SK-N-SH treated with all-trans-retinoic acid at 6 μM for 48 hours (cell line): ENCODE measurements at regions not wholly inside any gene's neighbourhood (a gene's known extent, or its start where the extent isn't known, plus 50 kb on each side); places are given as distances from the start of the nearest gene placed in this dataset.

ENCODE experiments used
- ATAC-seq: fragments of 200-7000 bp; cut with Tn5 transposase; 3 replicates; pipeline ENCODE4 v1.9.1; 2020; ENCODE audit warnings: mild to moderate bottlenecking, moderate library complexity
- BACH2 ChIP-seq: fragments of 250-450 bp; sonication (Bioruptor Pico); IDR thresholded peaks from 2 replicates; pipeline ENCODE4 v1.9.0; 2021; ENCODE audit warnings: mild to moderate bottlenecking, borderline replicate concordance
- CSDC2 ChIP-seq: fragments of 250-450 bp; sonication (Bioruptor Pico); IDR thresholded peaks from 2 replicates; pipeline ENCODE4 v1.5.0; 2020; ENCODE audit warnings: mild to moderate bottlenecking, moderate library complexity
- ESRRG ChIP-seq: fragments of 250-450 bp; sonication (Bioruptor Pico); IDR thresholded peaks from 2 replicates; pipeline ENCODE4 v1.6.1; 2021; ENCODE audit warnings: mild to moderate bottlenecking
- GLIS3 ChIP-seq: fragments of 250-450 bp; sonication (Bioruptor Pico); IDR thresholded peaks from 2 replicates; pipeline ENCODE4 v1.5.0; 2020; ENCODE audit warnings: mild to moderate bottlenecking, moderate library complexity
- ISL1 ChIP-seq: fragments of 250-450 bp; sonication (Bioruptor Pico); IDR thresholded peaks from 2 replicates; pipeline ENCODE4 v2.1.2; 2022; ENCODE audit warnings: mild to moderate bottlenecking, moderate library complexity
- OSR1 ChIP-seq: fragments of 250-450 bp; sonication (Bioruptor Pico); IDR thresholded peaks from 2 replicates; pipeline ENCODE4 v1.8.0; 2022; ENCODE audit warnings: moderate library complexity, mild to moderate bottlenecking, inconsistent platforms
- PPARA ChIP-seq: fragments of 250-450 bp; sonication (Bioruptor Pico); IDR thresholded peaks from 2 replicates; pipeline ENCODE4 v1.5.0; 2020; ENCODE audit warnings: mild to moderate bottlenecking, borderline replicate concordance
- RARB ChIP-seq: fragments of 250-450 bp; sonication (Bioruptor Pico); IDR thresholded peaks from 2 replicates; pipeline ENCODE4 v1.8.0; 2021; ENCODE audit warnings: mild to moderate bottlenecking, moderate library complexity
- SNAI2 ChIP-seq: fragments of 250-450 bp; sonication (Bioruptor Pico); IDR thresholded peaks from 2 replicates; pipeline ENCODE4 v1.5.0; 2020; ENCODE audit warnings: mild to moderate bottlenecking, moderate library complexity
- TOX ChIP-seq: fragments of 250-450 bp; sonication (Bioruptor Pico); IDR thresholded peaks from 2 replicates; pipeline ENCODE4 v1.8.0; 2021; ENCODE audit warnings: mild to moderate bottlenecking, moderate library complexity, borderline replicate concordance
- ZC3H10 ChIP-seq: fragments of 250-450 bp; sonication (Bioruptor Pico); IDR thresholded peaks from 2 replicates; pipeline ENCODE4 v1.5.1; 2021; ENCODE audit warnings: mild to moderate bottlenecking, moderate library complexity
- ZFP3 ChIP-seq: fragments of 250-450 bp; sonication (Bioruptor Pico); IDR thresholded peaks from 2 replicates; pipeline ENCODE4 v1.5.0; 2020; ENCODE audit warnings: mild to moderate bottlenecking, moderate library complexity
- ZNF565 ChIP-seq: fragments of 450-650 bp; formaldehyde crosslinking; conservative IDR thresholded peaks from 2 replicates; pipeline ENCODE4 v1.5.0; 2020; ENCODE audit warnings: low read depth, mild to moderate bottlenecking, moderate library complexity
- ZNF70 ChIP-seq: fragments of 450-650 bp; formaldehyde crosslinking; IDR thresholded peaks from 2 replicates; pipeline ENCODE4 v1.5.0; 2020; ENCODE audit warnings: mild to moderate bottlenecking, moderate library complexity
- ZNF8 ChIP-seq: fragments of 450-650 bp; formaldehyde crosslinking; IDR thresholded peaks from 2 replicates; pipeline ENCODE4 v1.5.0; 2020; ENCODE audit warnings: mild to moderate bottlenecking, moderate library complexity
- TF ChIP-seq, protein P1 (sequence below): fragments of 250-450 bp; sonication (Bioruptor Pico); IDR thresholded peaks from 2 replicates; pipeline ENCODE4 v1.5.0; 2020; ENCODE audit warnings: mild to moderate bottlenecking, moderate library complexity
- TF ChIP-seq, protein P2 (sequence below): fragments of 250-450 bp; sonication (Bioruptor Pico); IDR thresholded peaks from 2 replicates; pipeline ENCODE4 v1.8.0; 2020; ENCODE audit warnings: mild to moderate bottlenecking, moderate library complexity, borderline replicate concordance
- TF ChIP-seq, protein P3 (sequence below): fragments of 250-450 bp; sonication (Bioruptor Pico); IDR thresholded peaks from 2 replicates; pipeline ENCODE4 v1.8.0; 2021; ENCODE audit warnings: low read depth, mild to moderate bottlenecking, moderate library complexity, borderline replicate concordance
- TF ChIP-seq, protein P4 (sequence below): fragments of 250-450 bp; sonication (Bioruptor Pico); IDR thresholded peaks from 2 replicates; pipeline ENCODE4 v1.5.1; 2021; ENCODE audit warnings: mild to moderate bottlenecking, moderate library complexity

DNA sequence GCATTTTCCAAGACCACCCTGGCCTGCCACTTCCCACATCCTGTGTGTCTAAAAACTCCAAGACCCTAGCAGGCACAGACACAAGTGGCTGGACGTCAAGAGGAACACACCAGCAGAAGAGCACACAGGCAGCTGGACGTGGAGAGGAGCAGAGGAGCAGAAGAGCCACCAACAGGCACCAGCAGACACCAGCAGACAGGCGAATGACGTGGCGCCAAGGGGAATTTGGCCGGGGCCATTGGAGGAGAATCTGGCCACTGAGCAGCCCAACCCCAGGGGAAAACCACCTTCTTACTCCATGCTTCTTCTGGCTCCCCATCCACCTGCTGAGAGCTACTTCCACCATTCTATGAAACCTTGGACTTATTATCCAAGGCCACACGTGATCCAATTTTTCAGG, 243.1 kb upstream of the CTSO start:
- TF ChIP-seq ZC3H10 (CRISPR knock-in tag), result no peak
- TF ChIP-seq ZFP3 (CRISPR knock-in tag), result no peak
- TF ChIP-seq CSDC2 (CRISPR knock-in tag), result no peak
- no peak for TF ChIP-seq PPARA (CRISPR knock-in tag)
- TF ChIP-seq BACH2 (CRISPR knock-in tag), result no peak
- ATAC-seq, result no peak

DNA sequence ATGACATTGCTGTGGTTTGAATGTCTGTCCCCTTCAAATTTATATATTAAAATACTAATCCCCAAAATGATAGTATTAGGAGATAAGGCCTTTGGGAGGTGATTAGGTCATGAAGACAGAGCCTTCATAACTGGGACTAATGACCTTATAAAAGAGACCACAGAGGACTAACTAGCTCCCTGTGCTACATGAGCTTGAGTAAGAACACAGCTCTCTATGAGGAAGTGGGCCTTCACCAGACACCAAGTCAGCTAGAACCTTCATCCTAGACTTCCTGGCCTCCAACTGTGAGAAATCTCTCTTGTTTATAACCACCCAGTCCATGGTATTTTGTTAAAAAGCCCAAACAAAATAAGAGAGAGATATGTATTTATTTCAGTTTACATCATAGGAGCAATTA, 242.2 kb upstream of the CTSO start:
- no peak for ATAC-seq
- TF ChIP-seq TOX (CRISPR knock-in tag) (no peak), BACH2 (CRISPR knock-in tag) (no peak), OSR1 (CRISPR knock-in tag) (no peak), RARB (CRISPR knock-in tag) (no peak), ZNF8 (CRISPR knock-in tag) (no peak), GLIS3 (CRISPR knock-in tag) (no peak), ZNF70 (CRISPR knock-in tag) (no peak)
- TF ChIP-seq, protein P1, sequence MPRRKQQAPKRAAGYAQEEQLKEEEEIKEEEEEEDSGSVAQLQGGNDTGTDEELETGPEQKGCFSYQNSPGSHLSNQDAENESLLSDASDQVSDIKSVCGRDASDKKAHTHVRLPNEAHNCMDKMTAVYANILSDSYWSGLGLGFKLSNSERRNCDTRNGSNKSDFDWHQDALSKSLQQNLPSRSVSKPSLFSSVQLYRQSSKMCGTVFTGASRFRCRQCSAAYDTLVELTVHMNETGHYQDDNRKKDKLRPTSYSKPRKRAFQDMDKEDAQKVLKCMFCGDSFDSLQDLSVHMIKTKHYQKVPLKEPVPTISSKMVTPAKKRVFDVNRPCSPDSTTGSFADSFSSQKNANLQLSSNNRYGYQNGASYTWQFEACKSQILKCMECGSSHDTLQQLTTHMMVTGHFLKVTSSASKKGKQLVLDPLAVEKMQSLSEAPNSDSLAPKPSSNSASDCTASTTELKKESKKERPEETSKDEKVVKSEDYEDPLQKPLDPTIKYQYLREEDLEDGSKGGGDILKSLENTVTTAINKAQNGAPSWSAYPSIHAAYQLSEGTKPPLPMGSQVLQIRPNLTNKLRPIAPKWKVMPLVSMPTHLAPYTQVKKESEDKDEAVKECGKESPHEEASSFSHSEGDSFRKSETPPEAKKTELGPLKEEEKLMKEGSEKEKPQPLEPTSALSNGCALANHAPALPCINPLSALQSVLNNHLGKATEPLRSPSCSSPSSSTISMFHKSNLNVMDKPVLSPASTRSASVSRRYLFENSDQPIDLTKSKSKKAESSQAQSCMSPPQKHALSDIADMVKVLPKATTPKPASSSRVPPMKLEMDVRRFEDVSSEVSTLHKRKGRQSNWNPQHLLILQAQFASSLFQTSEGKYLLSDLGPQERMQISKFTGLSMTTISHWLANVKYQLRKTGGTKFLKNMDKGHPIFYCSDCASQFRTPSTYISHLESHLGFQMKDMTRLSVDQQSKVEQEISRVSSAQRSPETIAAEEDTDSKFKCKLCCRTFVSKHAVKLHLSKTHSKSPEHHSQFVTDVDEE (CRISPR knock-in tag), result no peak
- TF ChIP-seq, protein P2, sequence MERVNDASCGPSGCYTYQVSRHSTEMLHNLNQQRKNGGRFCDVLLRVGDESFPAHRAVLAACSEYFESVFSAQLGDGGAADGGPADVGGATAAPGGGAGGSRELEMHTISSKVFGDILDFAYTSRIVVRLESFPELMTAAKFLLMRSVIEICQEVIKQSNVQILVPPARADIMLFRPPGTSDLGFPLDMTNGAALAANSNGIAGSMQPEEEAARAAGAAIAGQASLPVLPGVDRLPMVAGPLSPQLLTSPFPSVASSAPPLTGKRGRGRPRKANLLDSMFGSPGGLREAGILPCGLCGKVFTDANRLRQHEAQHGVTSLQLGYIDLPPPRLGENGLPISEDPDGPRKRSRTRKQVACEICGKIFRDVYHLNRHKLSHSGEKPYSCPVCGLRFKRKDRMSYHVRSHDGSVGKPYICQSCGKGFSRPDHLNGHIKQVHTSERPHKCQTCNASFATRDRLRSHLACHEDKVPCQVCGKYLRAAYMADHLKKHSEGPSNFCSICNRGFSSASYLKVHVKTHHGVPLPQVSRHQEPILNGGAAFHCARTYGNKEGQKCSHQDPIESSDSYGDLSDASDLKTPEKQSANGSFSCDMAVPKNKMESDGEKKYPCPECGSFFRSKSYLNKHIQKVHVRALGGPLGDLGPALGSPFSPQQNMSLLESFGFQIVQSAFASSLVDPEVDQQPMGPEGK (CRISPR knock-in tag), result no peak
- TF ChIP-seq, protein P3, sequence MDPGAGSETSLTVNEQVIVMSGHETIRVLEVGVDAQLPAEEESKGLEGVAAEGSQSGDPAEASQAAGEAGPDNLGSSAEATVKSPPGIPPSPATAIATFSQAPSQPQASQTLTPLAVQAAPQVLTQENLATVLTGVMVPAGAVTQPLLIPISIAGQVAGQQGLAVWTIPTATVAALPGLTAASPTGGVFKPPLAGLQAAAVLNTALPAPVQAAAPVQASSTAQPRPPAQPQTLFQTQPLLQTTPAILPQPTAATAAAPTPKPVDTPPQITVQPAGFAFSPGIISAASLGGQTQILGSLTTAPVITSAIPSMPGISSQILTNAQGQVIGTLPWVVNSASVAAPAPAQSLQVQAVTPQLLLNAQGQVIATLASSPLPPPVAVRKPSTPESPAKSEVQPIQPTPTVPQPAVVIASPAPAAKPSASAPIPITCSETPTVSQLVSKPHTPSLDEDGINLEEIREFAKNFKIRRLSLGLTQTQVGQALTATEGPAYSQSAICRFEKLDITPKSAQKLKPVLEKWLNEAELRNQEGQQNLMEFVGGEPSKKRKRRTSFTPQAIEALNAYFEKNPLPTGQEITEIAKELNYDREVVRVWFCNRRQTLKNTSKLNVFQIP (CRISPR knock-in tag), result no peak

DNA sequence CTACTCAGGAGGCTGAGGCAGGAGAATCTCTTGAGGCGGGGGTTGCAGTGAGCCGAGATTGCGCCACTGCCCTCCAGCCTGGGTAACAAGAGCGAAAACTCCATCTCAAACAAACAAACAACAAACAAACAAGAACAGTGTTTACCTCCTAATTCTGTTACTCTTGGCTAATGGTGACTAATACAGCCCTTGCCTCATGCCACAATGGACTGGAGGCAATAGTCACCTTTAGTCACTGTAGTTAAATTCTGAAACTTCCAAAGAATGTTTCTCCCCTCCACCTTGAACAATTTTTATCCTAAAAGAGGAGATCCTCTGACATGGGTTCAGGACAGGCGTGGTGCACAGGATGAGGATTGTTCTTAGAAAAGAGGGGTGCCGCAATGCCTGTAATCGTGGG, 241.2 kb upstream of the CTSO start:
- ATAC-seq, result no peak
- TF ChIP-seq ZNF70 (CRISPR knock-in tag) (no peak), ZNF565 (CRISPR knock-in tag) (no peak)

DNA sequence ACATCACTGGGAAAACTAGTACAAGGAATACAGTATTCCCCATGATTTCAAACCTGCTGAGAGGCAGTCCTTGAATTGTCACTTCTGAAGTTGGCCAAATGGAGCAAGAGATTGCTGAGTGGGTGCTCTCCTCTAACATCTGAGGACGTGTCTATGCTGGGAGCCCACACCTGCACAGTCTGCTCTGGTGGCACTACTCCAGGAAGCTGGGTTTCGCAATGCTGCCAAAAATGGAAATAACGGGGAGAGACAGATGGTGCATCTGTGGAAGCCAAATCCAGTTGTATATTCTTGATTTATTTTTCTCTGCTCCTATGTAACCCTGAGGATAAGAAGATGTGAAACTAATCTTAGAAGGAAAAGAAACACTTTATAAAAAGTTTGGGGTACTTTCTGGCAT, 240.1 kb upstream of the CTSO start:
- no peak for ATAC-seq
- TF ChIP-seq ZNF70 (CRISPR knock-in tag) (no peak), ZNF565 (CRISPR knock-in tag) (no peak), ISL1 (no peak), SNAI2 (CRISPR knock-in tag) (no peak), RARB (CRISPR knock-in tag) (no peak), ESRRG (CRISPR knock-in tag) (no peak), BACH2 (CRISPR knock-in tag) (no peak)
- TF ChIP-seq, protein P4, sequence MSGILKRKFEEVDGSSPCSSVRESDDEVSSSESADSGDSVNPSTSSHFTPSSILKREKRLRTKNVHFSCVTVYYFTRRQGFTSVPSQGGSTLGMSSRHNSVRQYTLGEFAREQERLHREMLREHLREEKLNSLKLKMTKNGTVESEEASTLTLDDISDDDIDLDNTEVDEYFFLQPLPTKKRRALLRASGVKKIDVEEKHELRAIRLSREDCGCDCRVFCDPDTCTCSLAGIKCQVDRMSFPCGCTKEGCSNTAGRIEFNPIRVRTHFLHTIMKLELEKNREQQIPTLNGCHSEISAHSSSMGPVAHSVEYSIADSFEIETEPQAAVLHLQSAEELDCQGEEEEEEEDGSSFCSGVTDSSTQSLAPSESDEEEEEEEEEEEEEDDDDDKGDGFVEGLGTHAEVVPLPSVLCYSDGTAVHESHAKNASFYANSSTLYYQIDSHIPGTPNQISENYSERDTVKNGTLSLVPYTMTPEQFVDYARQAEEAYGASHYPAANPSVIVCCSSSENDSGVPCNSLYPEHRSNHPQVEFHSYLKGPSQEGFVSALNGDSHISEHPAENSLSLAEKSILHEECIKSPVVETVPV (CRISPR knock-in tag), result no peak
- TF ChIP-seq, protein P2 (CRISPR knock-in tag), result no peak
